Left lung (tissue), 4 donors: ENCODE measurements at regions not wholly inside any gene's neighbourhood (a gene's known extent, or its start where the extent isn't known, plus 50 kb on each side); places are given as distances from the start of the nearest gene placed in this dataset.

Experiments used
- ATAC-seq: fragments of 200-7000 bp; cut with Tn5 transposase; one replicate; pipeline ENCODE4 v1.9.1; 2020; ENCODE audit warnings: moderate library complexity
- DNase-seq, 4 donors: peaks; one replicate each; pipeline ENCODE4 v3.0.0-alpha.2; 2013 to 2020
- H3K27ac ChIP-seq, 2 donors: fragments of 200-600 bp; sonication (generic) in 1 of 2; one replicate each; pipeline versions ENCODE4 v1.5.0 to v1.8.0; 2020 to 2021
- H3K27me3 ChIP-seq, 2 donors: fragments of 200-600 bp; sonication (generic) in 1 of 2; one replicate each; pipeline versions ENCODE4 v1.5.0 to v1.8.0; 2020 to 2021
- H3K36me3 ChIP-seq, 2 donors: fragments of 200-600 bp; sonication (generic) in 1 of 2; one replicate each; pipeline versions ENCODE4 v1.5.0 to v1.8.0; 2020 to 2021
- H3K4me1 ChIP-seq, 2 donors: fragments of 200-600 bp; one replicate each; pipeline ENCODE4 v1.8.0; 2021
- H3K4me3 ChIP-seq, 2 donors: fragments of 200-600 bp; sonication (generic) in 1 of 2; one replicate each; pipeline versions ENCODE4 v1.5.0 to v1.8.0; 2020 to 2021; ENCODE audit warnings: mild to moderate bottlenecking in 1 of 2
- H3K9me3 ChIP-seq, 2 donors: fragments of 200-600 bp; sonication (generic) in 1 of 2; one replicate each; pipeline versions ENCODE4 v1.5.0 to v1.8.0; 2020 to 2021
- CTCF ChIP-seq, 2 donors: fragments of 200-600 bp; sonication (generic) in 1 of 2; IDR thresholded peaks; one replicate each; pipeline versions ENCODE4 v1.5.0 to v1.8.0; 2021; ENCODE audit warnings: antibody characterized with exemption in 2 of 2
- intact Hi-C, 2 donors: fragments of 100-400 bp; cut with DNase I; formaldehyde crosslinking; loops; one replicate each; pipeline versions ENCODE4 v1.11.2 to v1.14.2; 2022
- donor health status: DM: no; HTN: yes; CAD: no.
- donor health status: DM: no; HTN: no; CAD: no.

- Histone ChIP-seq H3K27ac (no peak overlapping the region), H3K4me3 (no peak overlapping the region), H3K9me3 (peaks cover 0 to 24% of the 10 kb centered on the region in 2 donors), H3K27me3 (no peaks in the 10 kb centered on the region), H3K36me3 (no peaks in the 10 kb centered on the region), H3K4me1 (no peaks in the 10 kb centered on the region)
- TF ChIP-seq CTCF (IDR thresholded peaks at IDR 0.05), result no peak
- intact Hi-C loops, result no loop called here
- DNase-seq, result no peak
- ATAC-seq, result no peak
These were observed 374.8 kb upstream of the FAT1 start for GRCh38 chr4:187098429-187098828.

- TF ChIP-seq CTCF (IDR thresholded peaks at IDR 0.05), result no peak
- no peaks in the 10 kb centered on the region for H3K36me3 ChIP-seq
- intact Hi-C loops, result no loop called here
- H3K4me1 ChIP-seq, result no peaks in the 10 kb centered on the region
- H3K9me3 ChIP-seq, result peaks cover 0 to 11% of the 10 kb centered on the region in 2 donors
- H3K27me3 ChIP-seq, result no peaks in the 10 kb centered on the region
- H3K4me3 ChIP-seq, result no peak overlapping the region
- H3K27ac ChIP-seq, result no peak overlapping the region
- DNase-seq, result no peak
- no peak for ATAC-seq
These were observed 379.7 kb upstream of the FAT1 start for GRCh38 chr4:187103351-187103750.

- no peak overlapping the region for H3K27ac ChIP-seq
- ATAC-seq, result no peak
- H3K4me3 ChIP-seq, result no peak overlapping the region
- TF ChIP-seq CTCF (IDR thresholded peaks at IDR 0.05), result no peak
- no peaks in the 10 kb centered on the region for H3K4me1 ChIP-seq
- intact Hi-C loops, result no loop called here
- H3K27me3 ChIP-seq, result no peaks in the 10 kb centered on the region
- DNase-seq, result no peak
- H3K36me3 ChIP-seq, result no peaks in the 10 kb centered on the region
- peaks cover 0 to 4% of the 10 kb centered on the region in 2 donors for H3K9me3 ChIP-seq
These were observed 385.2 kb upstream of the FAT1 start for GRCh38 chr4:187108845-187109244.

- Histone ChIP-seq H3K36me3 (no peaks in the 10 kb centered on the region), H3K4me1 (no peaks in the 10 kb centered on the region), H3K27ac (no peak overlapping the region), H3K4me3 (no peak overlapping the region), H3K27me3 (no peaks in the 10 kb centered on the region), H3K9me3 (peaks cover 0 to 4% of the 10 kb centered on the region in 2 donors)
- DNase-seq, result no peak
- no peak for ATAC-seq
- intact Hi-C loops, result no loop called here
- TF ChIP-seq CTCF (IDR thresholded peaks at IDR 0.05), result no peak
These were observed 386.0 kb upstream of the FAT1 start for GRCh38 chr4:187109636-187110035.

GRCh38 chr4:187118166-187118565, 394.5 kb upstream of the FAT1 start:
- Histone ChIP-seq H3K4me3 (no peak overlapping the region), H3K27ac (no peak overlapping the region), H3K27me3 (no peaks in the 10 kb centered on the region), H3K36me3 (no peaks in the 10 kb centered on the region), H3K9me3 (no peaks in the 10 kb centered on the region), H3K4me1 (no peaks in the 10 kb centered on the region)
- intact Hi-C loops, result no loop called here
- TF ChIP-seq CTCF (IDR thresholded peaks at IDR 0.05), result no peak
- ATAC-seq (no peak), DNase-seq (no peak)
